ENCODE measurements at regions not wholly inside any gene's neighbourhood (a gene's known extent, or its start where the extent isn't known, plus 50 kb on each side); places are given as distances from the start of the nearest gene placed in this dataset.

DNA sequence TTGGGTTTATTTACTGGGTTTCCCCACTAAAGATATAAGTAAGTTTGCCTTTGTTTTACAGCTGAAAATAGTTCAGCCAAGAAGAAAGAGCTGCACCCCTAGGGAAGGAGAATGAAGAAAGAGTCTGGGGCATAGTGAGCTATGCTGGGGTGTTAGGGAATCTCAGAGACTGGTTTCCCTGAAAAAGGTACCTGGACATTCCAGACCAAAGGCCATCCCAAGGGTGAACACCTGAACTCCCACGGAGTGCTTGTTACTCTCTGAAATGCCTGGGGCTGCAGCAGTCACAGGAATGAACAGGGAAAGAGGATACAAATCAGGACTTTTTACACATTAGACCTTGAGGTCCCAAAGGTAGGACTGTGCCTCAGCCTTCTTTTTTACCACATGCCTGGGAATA is 337.6 kb upstream of the SLC10A2 start:
- DNase-seq, result no peak

DNA sequence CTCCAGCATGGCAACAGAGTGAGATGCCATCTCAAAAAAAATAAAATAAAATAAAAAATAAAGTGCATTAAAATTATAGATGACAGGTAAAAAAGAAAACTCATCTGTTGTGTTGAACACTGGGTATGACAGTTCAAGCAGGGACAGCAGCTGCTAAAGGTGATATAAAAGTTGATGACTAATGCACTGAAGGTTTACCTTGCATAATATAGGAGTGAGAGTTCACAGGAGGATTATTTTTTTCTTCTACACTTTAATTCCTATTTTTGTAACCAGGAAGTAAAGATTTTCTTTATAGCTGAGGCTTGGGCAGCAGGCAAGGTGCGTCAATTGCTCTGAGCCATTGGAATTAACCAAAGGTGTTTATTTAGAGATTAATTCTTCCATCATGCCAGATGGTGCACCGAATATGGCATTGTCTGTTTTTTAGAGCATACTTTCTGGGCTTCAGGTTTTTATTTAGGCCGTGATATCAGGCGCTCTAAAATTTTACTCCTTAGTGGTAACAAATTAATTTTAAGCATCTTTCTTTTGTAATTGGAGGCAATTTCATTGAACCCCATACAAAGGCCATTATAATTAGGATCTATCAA is 337.0 kb upstream of the SLC10A2 start:
- no peak for DNase-seq

DNA sequence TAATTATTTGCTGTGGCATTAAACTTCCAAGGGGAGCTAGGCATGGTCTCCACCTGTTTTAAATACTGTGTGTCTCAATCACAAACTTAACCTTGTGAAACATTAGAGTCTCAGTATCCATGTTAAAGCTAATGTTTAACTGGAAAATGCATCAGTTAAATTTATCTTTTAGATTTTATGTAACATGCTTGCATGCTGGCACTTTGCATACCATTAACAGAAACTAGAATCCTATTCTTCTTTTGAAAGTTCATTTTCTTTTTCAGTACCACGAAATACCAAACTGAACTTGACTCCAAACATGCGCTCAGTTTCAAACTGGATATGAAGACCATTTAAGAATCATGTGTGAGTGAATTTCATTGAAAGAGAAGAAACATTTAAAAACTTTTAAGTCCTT is 328.9 kb upstream of the SLC10A2 start:
- DNase-seq, result no peak

DNA sequence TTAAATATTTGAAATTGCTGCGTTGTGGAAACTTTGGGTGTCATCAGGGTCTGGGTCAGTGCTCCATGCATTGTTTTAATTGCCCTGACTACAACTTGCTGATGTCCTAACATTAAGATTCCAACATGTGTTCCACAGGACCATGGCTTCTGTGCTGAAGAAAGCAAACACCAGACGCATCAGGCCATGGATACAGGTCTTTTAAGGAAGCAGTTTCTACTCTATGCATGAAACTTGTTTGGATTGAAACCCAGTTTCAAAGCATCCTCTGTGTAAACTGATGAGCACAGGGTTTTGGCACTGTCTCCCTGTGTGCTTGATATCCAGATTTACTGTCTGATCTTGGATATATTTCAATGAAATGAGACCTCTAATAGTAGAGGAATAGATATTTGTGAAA is 328.4 kb upstream of the SLC10A2 start:
- DNase-seq, result no peak

DNA sequence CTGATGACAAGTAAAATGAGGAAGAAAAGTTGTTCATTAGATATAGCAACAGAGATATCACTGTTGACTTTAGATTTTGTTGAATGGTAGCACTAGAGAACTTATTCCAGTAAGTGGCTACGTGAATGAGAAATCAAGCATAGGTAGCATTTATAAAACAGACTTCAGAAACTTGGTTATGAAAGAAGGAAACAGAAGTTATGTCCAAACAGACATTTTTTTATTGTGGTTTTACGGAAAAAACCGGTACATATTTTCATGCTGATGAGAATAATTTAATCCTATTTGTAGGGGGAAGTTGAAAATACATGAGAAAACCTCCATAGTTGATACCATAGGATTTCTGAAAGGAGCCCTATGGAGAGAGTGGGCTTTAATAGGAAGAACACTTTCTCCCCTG is 325.7 kb upstream of the SLC10A2 start:
- no peak for DNase-seq

DNA sequence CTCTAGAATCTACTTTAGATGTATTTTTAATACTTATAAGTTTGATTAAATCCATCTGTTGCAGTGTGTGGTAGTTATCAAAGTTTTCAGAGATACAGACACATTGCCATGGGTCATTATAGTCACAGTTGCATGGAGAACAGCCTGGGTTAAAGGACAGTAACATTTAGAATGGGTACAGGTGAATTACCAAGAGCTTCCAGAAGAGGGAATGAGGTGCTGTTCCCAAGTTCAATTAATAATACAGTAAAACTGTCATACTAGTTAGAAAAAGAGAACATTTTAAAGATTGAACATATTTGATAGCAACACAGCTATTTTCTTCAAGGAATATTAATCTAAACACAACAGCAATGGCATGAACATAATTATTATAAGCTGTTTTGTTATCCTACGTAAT is 322.6 kb upstream of the SLC10A2 start:
- DNase-seq, result no peak

DNA sequence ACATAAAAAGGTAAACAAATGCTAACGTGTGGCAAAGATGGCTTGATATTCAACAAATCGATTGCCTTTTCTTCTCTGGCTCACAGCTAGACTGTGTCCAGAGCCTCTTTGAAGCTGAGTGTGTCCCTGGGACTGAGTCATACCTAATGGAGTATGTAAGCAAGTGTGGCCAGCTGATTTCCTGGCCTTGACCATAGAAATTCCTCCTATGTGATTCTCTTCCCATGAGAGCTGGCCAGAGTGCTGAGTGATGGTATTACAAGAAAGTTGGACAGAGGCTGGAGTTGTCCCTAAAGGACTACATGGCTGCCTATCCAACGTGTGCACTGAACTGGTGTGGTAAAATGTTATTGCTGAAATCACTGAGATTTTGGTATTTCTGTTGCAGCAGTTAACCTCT is 320.1 kb upstream of the SLC10A2 start:
- no peak for DNase-seq

DNA sequence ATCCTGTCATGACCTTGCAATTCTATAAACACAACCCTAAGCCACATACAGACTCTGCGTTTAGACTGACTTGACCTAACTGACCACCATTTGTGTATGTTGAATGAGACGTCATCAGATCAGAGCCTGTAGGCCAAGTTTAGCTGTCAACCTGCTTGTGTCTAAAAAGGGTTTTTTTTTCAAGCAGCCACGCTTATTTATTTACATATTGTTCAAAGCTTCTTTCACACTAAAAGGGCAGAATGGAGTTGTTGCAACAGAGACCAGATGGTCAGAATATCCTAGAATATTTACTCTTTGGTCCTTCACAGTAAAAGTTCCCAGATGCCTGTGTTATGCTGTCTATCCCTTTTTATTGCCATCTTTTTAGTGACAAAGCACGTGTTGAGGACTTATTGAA is 307.7 kb upstream of the SLC10A2 start:
- DNase-seq, result no peak

DNA sequence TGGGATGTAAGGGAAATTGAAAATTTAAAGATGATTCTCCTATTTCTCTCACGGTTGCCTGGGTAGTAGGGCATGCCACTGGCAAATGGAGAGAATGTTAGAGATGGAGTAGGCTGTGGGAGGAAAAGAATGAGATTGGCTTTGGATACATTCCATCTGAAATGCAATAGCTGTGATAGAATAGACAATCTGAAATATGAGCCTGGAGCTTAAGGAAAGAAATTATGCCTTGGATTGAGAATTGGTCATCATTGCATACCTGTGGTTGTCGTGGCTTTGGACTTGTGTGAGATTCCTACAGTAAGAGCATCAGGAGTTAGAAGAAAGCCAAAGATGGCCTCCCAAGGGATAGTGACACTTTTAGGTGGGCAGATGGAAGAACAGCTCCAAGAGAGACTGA is 305.1 kb upstream of the SLC10A2 start:
- DNase-seq, result no peak

DNA sequence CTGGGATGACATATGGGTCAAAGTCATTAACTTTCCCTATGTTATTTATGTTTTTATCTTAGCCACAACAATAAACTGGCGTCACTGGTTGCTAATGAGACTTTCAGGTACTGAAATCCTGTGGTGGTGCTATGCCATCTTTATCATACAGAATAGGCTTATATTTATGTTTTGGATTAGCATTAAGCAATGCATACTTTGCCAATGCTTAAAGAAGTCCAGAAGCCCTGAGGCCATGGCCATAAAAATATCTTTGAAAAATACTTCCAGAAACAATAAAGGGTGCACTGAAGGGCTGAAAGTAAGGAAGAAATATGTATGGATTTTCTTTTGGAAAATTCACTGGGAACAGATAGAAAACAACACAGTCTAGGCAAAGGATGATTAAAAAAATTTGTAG is 304.6 kb upstream of the SLC10A2 start:
- DNase-seq, result no peak

DNA sequence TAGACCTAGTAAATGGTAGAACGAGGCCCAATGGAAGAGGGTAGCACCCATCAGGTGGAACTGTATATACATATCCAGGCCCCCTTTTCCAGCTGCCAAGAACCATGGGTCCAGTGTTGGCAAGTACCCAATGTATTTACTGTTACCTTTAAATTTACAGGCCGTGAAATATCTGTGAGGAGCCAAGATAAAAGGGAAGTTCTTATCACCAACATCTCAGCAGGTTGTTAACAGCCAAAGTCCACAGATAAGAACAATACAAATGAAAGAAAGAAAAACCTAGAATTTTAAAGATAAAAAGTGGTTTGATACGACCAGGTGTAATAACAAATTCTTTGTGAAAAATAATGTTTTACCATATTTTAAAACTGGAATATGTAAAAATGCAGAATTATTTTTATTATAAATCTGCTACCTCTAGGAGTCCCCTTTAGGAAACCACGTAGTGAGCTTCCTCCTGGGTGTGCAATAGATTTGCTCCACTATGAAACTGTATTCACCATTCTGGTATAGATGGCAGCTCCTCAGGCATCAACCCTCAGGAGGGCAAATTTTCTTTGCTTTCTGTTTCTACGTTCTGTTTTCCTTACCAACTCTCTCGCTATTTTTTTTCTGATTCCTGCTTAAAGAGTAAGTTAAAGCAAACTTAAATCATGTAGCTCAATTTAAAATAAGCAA is 292.2 kb upstream of the SLC10A2 start:
- DNase-seq, result no peak

DNA sequence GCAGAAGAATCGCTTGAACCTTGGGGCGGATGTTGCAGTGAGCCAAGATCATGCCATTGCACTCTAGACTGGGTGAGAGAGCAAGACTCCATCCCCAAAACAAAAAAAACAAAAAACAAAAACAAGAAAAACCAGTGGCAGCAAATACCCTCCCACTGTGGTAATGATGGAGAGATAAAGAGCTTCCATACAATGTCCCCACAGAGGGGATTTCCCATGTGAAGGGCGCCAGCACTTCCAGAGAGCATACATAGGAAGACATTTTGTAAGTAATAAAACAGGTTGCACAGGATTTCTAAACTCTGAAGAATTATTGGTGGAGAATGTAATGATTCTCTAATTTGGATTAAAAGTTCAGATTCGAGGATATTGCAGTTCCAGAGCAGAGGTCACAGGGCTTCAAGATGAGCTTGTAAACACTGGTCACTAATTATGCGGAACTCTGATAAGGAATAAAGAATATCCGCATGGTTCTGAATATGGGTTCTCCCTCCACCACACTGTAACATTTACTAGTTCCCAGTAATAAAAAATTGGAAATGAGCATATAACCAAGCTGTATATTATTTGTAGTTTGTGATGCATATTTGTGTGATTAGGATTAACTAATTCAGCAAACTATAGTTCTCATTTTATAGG is 290.1 kb upstream of the SLC10A2 start:
- no peak for DNase-seq

DNA sequence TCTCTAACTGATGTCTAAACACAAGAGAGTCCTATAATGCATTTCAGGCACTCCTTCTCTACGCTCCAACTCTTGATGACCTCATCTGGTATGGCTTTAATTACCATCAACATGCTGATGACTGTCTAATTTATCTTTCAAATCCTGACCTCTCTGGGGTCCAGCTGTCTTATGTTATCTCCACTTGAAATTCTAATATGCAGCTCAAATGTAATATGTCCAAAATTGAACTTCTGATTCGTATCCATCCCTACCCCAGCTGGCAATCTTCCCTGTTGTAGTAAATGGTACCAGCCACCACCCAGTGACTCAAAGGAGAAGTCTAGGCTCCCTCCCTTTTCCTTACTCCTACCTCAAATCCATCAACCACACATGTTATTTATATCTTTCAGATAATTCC is 288.0 kb upstream of the SLC10A2 start:
- no peak for DNase-seq

DNA sequence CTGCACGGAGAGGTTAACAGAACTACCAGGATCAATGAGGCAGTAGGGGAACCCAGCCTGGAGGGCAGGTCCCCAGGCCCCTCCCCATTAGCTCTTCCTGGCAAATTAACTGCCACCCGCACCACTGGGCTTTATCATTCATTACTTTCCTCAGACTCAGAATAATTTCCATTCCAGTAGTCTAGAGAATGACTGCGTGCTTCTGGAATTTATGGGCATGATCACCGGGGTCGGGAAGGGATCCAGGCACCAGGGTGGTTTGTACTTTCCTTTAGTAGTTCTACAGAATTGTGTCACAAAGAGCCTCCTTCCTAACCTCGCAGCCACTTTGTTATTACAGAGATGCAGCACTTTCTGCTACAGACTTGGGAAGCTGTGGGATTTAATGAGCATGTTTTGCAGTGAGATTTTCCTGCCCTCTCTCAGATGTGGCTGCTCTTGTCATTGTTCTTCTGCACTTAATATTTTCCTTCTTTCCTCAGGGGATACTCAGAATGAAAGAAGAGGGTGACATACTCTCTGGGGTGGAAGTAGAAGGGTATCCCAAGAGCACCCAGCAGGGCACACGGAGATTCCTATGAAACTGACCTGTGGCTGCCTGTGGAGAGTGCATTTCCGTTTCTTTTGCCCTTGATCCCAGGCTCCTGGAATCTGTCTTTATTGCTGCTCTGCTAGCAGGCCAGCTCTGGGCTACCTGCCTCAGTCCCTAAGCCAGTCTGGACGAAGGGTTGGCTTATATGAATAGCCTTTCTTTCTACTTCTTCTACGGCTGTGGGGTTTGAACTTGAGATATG is 285.0 kb upstream of the SLC10A2 start:
- no peak for DNase-seq

DNA sequence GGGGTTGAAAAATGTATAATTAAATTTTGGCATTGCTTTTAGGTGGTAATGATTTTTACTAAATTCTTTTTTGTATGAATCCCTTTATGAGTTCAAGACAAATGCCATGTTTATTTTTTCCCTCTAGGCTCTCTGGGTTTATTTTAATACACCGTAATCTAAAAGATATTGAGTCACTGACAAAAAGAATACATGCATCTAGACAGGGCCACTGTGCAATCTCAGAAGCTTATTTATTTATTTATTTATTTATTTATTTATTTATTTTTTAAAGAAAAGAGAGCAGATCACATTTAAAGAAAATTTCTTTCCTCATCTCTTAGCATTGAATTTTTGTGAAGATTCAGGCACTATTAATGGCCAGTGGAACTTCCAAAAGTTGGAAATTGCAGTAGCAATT is 283.9 kb upstream of the SLC10A2 start:
- no peak for DNase-seq

DNA sequence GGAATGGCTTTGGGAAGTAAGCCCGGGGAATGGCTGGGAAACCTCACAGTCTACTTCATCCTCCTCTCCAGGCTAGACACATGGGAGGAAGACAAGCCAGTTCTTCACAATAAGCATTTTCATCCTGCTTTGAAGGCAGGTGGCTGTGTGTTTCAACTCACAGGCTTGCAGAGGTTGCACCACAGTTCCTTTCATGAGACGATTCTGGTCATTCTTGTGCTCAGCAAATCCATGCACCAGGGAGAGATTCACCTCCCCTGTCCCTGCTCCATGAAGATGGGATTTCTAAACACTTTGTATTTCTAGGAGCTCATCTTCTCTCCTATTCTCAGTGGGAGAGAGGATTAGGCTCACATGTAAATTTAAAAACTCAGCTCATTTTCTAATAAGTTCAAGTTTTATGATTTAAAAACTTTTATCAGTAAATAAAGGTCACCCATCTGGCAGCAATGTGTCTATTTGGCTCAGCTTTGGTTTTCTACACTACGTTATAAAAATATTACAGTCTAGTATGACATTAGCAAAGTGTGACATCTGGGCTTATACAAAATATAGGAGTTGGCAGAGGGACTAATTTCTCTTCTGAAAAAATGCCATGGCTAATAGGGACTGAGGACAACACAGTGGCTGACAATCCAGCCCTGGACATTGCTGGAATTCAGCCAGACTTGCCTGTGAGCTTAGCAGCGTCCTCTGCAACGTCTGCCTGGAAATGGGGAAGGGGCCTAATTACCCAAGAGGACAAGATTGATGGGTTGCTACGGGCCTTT is 283.2 kb upstream of the SLC10A2 start:
- no peak for DNase-seq

DNA sequence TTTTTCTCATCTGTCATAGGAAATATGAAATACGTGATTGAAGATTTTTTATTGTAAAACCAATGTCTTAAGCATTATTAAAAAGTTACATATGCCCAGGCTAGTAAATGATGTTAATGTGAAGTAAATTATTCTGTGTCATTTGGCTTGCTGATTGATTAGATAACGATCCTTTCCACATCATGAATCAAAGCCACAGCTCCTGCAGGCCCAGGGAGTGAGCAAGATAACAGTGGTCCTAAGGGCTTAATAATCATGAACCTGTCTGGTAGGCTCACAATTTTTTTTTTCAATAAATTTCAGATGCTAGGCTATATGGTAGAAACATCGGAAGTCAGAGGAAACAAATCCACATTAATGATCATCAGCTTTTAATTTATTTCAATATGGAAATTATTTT is 269.0 kb upstream of the SLC10A2 start:
- no peak for DNase-seq

DNA sequence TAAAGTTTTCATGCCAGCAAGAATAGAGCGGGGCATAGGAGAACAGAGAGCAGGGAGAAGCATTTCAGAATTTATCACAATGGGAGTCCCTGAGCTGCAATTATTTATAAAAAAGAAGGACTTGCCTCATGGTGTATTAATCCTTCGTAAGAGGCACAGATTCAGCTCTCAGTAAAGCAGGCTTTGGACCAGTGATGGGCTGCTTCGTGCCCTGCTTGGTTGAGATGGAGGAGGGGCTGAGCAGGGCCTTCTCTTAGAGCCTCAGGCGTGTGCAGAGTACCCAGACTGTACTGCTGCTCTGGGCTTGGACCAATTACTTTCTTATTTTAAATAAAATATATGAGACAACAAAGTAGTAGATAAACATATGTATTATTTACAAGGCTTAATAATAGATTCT is 265.7 kb upstream of the SLC10A2 start:
- DNase-seq, result no peak

DNA sequence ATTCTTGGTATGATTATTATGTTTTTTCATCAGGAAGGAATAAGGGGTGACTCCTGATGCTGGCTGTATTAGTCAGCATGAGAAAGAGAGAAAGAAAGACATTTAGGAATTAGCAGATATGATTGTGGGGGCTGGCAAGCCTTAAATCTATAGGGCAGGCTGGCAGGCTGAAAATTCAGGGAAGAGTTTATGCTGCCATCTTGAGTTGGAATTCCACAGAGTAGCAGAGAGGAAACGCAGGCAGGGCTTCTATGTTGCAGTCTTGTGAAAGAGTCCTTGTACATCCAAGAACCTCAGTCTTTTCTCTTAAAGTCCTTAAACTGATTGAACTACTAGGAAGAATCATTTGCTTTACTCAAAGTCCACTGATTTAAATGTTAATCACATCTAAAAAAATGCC is 262.7 kb upstream of the SLC10A2 start:
- no peak for DNase-seq

DNA sequence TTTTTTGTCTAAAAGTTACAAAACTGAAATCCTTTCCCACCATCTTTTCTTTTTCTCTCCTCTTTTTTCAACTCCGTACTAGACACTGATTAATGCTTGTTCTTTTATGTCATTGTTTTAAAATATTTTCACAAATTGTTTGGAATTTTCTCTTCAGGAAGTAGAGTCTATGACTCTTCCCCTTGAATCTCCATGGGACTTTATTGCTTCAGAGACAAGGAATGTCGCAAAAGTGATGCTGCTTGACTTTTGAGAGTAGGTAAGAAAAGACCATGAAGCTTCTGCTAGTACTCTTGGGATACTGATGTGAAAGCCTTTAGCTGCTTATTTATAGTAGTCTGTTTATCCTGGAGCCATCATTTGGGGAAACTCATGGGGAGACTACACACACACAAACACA is 260.1 kb upstream of the SLC10A2 start:
- no peak for DNase-seq

DNA sequence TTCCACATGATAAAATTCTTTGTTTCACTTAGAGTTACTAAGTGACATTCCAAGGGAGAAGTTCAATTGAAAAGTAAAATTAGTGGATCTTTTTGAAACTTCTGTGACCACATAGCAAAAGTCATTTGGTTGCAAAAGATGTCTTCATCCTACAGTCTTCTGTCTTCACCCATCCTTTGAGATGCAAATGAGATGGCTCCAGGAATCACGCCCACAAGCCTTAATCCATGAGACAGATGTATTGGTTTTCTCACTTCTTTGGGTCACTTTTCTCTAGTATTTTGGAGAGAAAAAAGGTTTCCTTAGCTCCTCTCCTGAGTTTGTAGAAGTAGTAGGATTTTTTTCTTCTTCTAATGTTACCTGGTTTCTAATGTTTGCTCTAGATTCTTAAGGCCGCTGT is 259.5 kb upstream of the SLC10A2 start:
- DNase-seq, result no peak

DNA sequence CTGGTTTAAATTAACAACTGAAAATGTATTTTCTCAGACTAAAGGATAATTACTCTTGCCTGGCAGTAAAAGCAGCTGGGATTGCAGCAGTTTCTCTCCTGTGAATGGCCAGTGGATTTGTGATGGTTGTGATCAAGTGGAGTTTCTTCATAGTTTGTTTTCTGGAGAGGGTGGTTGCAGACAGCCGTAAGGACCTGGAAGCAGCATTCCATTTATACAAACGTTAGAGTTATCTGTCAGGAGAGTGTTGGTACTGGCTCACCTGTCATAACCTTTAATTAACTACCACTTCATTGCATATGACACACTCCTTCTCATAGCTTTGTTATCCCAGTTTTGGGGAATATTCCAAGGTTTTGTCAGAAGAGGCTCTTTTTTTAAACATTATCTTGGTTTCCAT is 258.4 kb upstream of the SLC10A2 start:
- no peak for DNase-seq

DNA sequence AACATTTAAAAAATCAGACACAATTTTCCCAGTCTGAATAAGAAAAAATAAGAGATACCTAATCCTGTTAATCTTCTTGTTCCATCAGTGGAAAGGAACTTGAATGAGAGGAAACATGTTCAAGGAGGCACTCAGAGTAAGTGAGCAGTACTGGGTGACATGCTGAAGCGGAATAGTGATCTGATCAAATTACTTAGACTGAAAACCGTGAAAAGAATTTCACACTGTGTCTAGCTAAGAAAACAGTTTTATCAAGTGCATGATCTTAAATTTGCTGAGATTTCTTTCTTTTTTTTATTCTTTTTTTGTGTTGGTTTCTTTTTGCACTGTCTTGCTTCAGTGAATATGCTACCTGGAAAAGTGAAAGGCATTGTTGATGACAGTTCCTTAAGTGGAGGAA is 249.5 kb upstream of the SLC10A2 start:
- DNase-seq, result no peak
